ENCODE measurements at regions not wholly inside any gene's neighbourhood (a gene's known extent, or its start where the extent isn't known, plus 50 kb on each side); places are given as distances from the start of the nearest gene placed in this dataset.

DNA sequence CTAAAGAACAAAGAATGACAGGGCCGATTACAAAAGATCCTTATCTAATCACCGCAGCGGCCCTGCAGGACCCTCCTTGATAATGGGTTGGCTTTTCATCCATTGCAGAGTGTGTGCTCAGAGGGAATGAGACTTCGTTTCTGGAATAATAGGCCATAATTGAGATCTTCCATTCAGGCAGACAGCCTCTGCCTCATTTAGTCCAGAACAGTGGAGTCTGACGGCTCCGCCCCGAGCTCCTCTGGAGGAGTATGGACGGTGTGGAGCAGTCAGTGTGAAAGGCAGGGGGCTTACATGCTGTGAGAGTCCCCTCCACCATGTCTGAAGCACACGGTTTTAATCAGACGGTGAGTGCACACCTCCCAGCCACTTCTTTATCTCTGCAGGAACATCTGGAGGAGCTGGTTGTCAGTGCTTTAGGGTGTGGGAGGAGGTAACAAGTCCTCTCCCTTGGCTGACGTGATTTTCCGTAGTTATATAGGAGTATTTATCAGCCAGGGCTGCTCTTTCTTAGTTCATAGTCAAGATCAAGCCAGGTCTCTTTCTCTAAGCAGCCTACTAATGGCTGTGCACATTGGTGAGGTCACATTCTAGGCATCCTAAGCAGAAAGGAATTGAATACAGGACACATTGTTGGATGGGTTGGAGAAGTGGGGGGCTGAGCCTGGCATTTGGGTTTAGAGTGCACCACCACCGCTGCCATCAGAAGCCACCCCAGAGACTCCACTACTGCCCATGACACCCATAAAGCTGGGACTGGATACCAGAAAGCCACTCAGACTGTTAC, 1477.9 kb downstream of the TBC1D22A start:
- H3K27me3 ChIP-seq (ENCODE audit: control insufficient read depth, insufficient read depth, low read length) = no peaks in the 10 kb centered on the region
- H3K4me3 ChIP-seq (ENCODE audit: low read depth, low read length) = no peak overlapping the region
- ChIA-PET CTCF (no interaction called here), POLR2A (no interaction called here)
- TF ChIP-seq CTCF (IDR thresholded peaks at IDR 0.05; ENCODE audit: insufficient read depth, low read depth, low read length) = no peak
- no peak for DNase-seq (ENCODE audit: low read depth)
- no peaks in the 10 kb centered on the region for H3K36me3 ChIP-seq (ENCODE audit: control insufficient read depth, insufficient read depth, low read length)

- no peak for TF ChIP-seq CTCF (IDR thresholded peaks at IDR 0.05; ENCODE audit: insufficient read depth, low read depth, low read length)
- POLR2A ChIA-PET = no interaction called here
- no peaks in the 10 kb centered on the region for H3K27me3 ChIP-seq (ENCODE audit: control insufficient read depth, insufficient read depth, low read length)
Observed at GRCh38 chr22:48239461-48240147, 1477.2 kb downstream of the TBC1D22A start.

GRCh38 chr22:48238966-48239365, 1476.5 kb downstream of the TBC1D22A start:
- CTCF ChIA-PET = no interaction called here
- no peaks in the 10 kb centered on the region for H3K27me3 ChIP-seq (ENCODE audit: control insufficient read depth, insufficient read depth, low read length)

More at GRCh38 chr22:48239461-48240147, 1477.2 kb downstream of the TBC1D22A start:
- CTCF ChIA-PET = no interaction called here
- H3K4me3 ChIP-seq (ENCODE audit: low read depth, low read length) = no peak overlapping the region
- H3K36me3 ChIP-seq (ENCODE audit: control insufficient read depth, insufficient read depth, low read length) = no peaks in the 10 kb centered on the region
- DNase-seq (ENCODE audit: low read depth) = no peak

GRCh38 chr22:48238284-48238915, 1476.0 kb downstream of the TBC1D22A start:
- DNase-seq (ENCODE audit: low read depth) = no peak
- no peaks in the 10 kb centered on the region for H3K36me3 ChIP-seq (ENCODE audit: control insufficient read depth, insufficient read depth, low read length)
- CTCF ChIA-PET = no interaction called here
- H3K4me3 ChIP-seq (ENCODE audit: low read depth, low read length) = no peak overlapping the region
- POLR2A ChIA-PET = no interaction called here
- no peaks in the 10 kb centered on the region for H3K27me3 ChIP-seq (ENCODE audit: control insufficient read depth, insufficient read depth, low read length)
- TF ChIP-seq CTCF (IDR thresholded peaks at IDR 0.05; ENCODE audit: insufficient read depth, low read depth, low read length) = no peak

More at GRCh38 chr22:48238966-48239365, 1476.5 kb downstream of the TBC1D22A start:
- POLR2A ChIA-PET = no interaction called here
- no peak for TF ChIP-seq CTCF (IDR thresholded peaks at IDR 0.05; ENCODE audit: insufficient read depth, low read depth, low read length)
- Histone ChIP-seq H3K36me3 (ENCODE audit: control insufficient read depth, insufficient read depth, low read length) (no peaks in the 10 kb centered on the region), H3K4me3 (ENCODE audit: low read depth, low read length) (no peak overlapping the region)
- DNase-seq (ENCODE audit: low read depth) = no peak

Data from BJ (cell line).